Neuronal stem cell (in vitro differentiated cells): ENCODE measurements at regions not wholly inside any gene's neighbourhood (a gene's known extent, or its start where the extent isn't known, plus 50 kb on each side); places are given as distances from the start of the nearest gene placed in this dataset.

Experiments
- DNase-seq: peaks from one replicate; pipeline ENCODE4 v3.0.0-alpha.2; 2013; ENCODE audit warnings: low spot score
- H2AFZ ChIP-seq: one replicate; pipeline ENCODE4 v1.6.1; 2013; ENCODE audit warnings: mild to moderate bottlenecking, low read length, inconsistent platforms
- H2AK5ac ChIP-seq: 2 replicates; pipeline ENCODE4 v1.6.1; 2013; ENCODE audit warnings: low read depth, mild to moderate bottlenecking, inconsistent platforms, low read length, moderate library complexity, mixed read lengths
- H2BK120ac ChIP-seq: 2 replicates; pipeline ENCODE4 v1.6.1; 2013; ENCODE audit warnings: low read depth, mild to moderate bottlenecking, inconsistent platforms, low read length, moderate library complexity, mixed read lengths
- H2BK12ac ChIP-seq: one replicate; pipeline ENCODE4 v1.6.1; 2013; ENCODE audit warnings: low read length, inconsistent platforms
- H2BK15ac ChIP-seq: 2 replicates; pipeline ENCODE4 v1.6.1; 2013; ENCODE audit warnings: mild to moderate bottlenecking, low read length, inconsistent platforms, mixed read lengths
- H2BK5ac ChIP-seq: one replicate; pipeline ENCODE4 v1.6.1; 2013; ENCODE audit warnings: inconsistent platforms, mild to moderate bottlenecking, low read length, moderate library complexity
- H3K14ac ChIP-seq: one replicate; pipeline ENCODE4 v1.6.1; 2013; ENCODE audit warnings: low read length, inconsistent platforms
- H3K18ac ChIP-seq: 2 replicates; pipeline ENCODE4 v1.6.1; 2013; ENCODE audit warnings: low read length, inconsistent platforms
- H3K23ac ChIP-seq: 2 replicates; pipeline ENCODE4 v1.6.1; 2013; ENCODE audit warnings: low read depth, mild to moderate bottlenecking, mixed read lengths, low read length, inconsistent platforms; ENCODE audit not compliant: poor library complexity
- H3K27ac ChIP-seq: replicated peaks from 3 replicates; pipeline ENCODE4 v1.5.1; 2013; ENCODE audit warnings: low read length, inconsistent platforms
- H3K27me3 ChIP-seq, 3 experiments: 2 replicates each; pipeline ENCODE4 v1.6.1; 2013; ENCODE audit warnings: low read length in 3 of 3, mild to moderate bottlenecking in 2 of 3, inconsistent platforms in 1 of 3, low read depth in 1 of 3, mixed read lengths in 1 of 3, moderate library complexity in 1 of 3; ENCODE audit not compliant: control insufficient read depth in 3 of 3, insufficient read depth in 3 of 3
- H3K36me3 ChIP-seq, 2 donors: replicated peaks in 1 of 2; 2 replicates each; pipeline ENCODE4 v1.6.1; 2013; ENCODE audit warnings: low read length in 2 of 2; ENCODE audit not compliant: control insufficient read depth in 2 of 2, insufficient read depth in 2 of 2
- H3K4ac ChIP-seq: 2 replicates; pipeline ENCODE4 v1.6.1; 2013; ENCODE audit warnings: inconsistent platforms, mild to moderate bottlenecking, low read length, moderate library complexity
- H3K4me1 ChIP-seq, 2 donors: 1 replicate in 1 of 2; 2 replicates in 1 of 2; pipeline ENCODE4 v1.6.1; 2013; ENCODE audit warnings: low read length in 2 of 2, low read depth in 1 of 2; ENCODE audit not compliant: control insufficient read depth in 2 of 2, insufficient read depth in 1 of 2
- H3K4me2 ChIP-seq: one replicate; pipeline ENCODE4 v1.6.1; 2013; ENCODE audit warnings: mild to moderate bottlenecking, low read length, inconsistent platforms; ENCODE audit not compliant: insufficient read depth, poor library complexity, severe bottlenecking
- H3K4me3 ChIP-seq, 2 donors: 2 replicates each; pipeline ENCODE4 v1.5.1; 2013; ENCODE audit warnings: low read length in 2 of 2, mild to moderate bottlenecking in 2 of 2, inconsistent platforms in 1 of 2, moderate library complexity in 1 of 2
- H3K79me1 ChIP-seq: one replicate; pipeline ENCODE4 v1.6.1; 2013; ENCODE audit warnings: low read depth, mild to moderate bottlenecking, inconsistent platforms, low read length, moderate library complexity
- H3K9ac ChIP-seq: one replicate; pipeline ENCODE4 v1.6.1; 2013; ENCODE audit warnings: mild to moderate bottlenecking, low read depth, low read length, inconsistent platforms; ENCODE audit not compliant: poor library complexity
- H3K9me3 ChIP-seq, 2 donors: replicated peaks in 1 of 2; 2 replicates each; pipeline versions ENCODE3 to v1.6.1; 2013; ENCODE audit warnings: low read length in 2 of 2, mild to moderate bottlenecking in 2 of 2, inconsistent platforms in 1 of 2, low read depth in 1 of 2, mixed read lengths in 1 of 2, moderate library complexity in 1 of 2; ENCODE audit not compliant: control insufficient read depth in 2 of 2, insufficient read depth in 1 of 2
- H4K8ac ChIP-seq: one replicate; pipeline ENCODE4 v1.6.1; 2013; ENCODE audit warnings: low read depth, mild to moderate bottlenecking, inconsistent platforms, low read length, moderate library complexity
- H4K91ac ChIP-seq: one replicate; pipeline ENCODE4 v1.6.1; 2013; ENCODE audit warnings: low read length, low read depth, mild to moderate bottlenecking, inconsistent platforms; ENCODE audit not compliant: poor library complexity
- WGBS, 2 donors: extraction: QIAGEN DNeasy Blood & Tissue Kit; methylation state at CpG; one replicate each; pipeline ENCODE4 v1.1.7; 2013; ENCODE audit warnings: missing lambda C conversion rate in 2 of 2, mixed read lengths in 1 of 2; ENCODE audit not compliant: insufficient read length in 2 of 2, insufficient replicate concordance in 1 of 2; ENCODE audit errors: extremely low coverage in 2 of 2; 5-methylcytosine and 5-hydroxymethylcytosine counted together

DNA sequence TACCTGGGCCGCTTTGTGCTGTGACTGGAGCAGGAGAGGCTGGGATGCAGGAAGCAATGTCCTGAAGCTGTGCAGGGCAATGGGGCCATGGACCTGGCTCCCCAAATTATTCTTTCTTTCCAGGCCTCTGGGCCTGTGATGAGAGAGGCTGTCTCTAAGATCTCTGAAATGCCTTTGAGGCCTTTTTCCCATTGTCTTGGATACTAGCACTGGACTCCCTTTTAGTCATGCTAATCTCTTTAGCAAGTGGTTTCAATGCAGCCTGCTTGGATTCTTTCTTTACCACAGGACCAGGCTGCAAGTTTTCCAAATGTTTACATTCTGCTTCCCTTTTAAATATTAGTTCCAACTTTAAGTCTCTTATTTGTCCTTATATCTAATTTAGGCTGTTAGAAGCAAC is 64.8 kb upstream of the SGO1 start:
- Histone ChIP-seq H3K4me3 (peak overlapping the region in 1 of 2 donors; percentile 38), H3K36me3 (no peaks in the 10 kb centered on the region), H3K23ac (no peak overlapping the region), H3K4me1 (peaks cover 0 to 1% of the 10 kb centered on the region in 2 donors), H4K91ac (no peak overlapping the region), H3K4ac (no peak overlapping the region), H2AK5ac (no peak overlapping the region), H3K4me2 (no peak overlapping the region), H4K8ac (no peak overlapping the region), H2BK5ac (no peak overlapping the region), H3K27me3 (no peaks in the 10 kb centered on the region), H3K14ac (no peak overlapping the region), H3K9ac (no peak overlapping the region), H2BK120ac (no peak overlapping the region), H3K79me1 (no peaks in the 10 kb centered on the region), H3K27ac (no peak overlapping the region), H2BK15ac (no peak overlapping the region), H3K9me3 (no peaks in the 10 kb centered on the region), H2AFZ (no peak overlapping the region), H2BK12ac (no peak overlapping the region), H3K18ac (no peak overlapping the region)
- WGBS, 2 donors: no CpG with 5 or more reads among the region's 1 CpG
- DNase-seq: no peak

DNA sequence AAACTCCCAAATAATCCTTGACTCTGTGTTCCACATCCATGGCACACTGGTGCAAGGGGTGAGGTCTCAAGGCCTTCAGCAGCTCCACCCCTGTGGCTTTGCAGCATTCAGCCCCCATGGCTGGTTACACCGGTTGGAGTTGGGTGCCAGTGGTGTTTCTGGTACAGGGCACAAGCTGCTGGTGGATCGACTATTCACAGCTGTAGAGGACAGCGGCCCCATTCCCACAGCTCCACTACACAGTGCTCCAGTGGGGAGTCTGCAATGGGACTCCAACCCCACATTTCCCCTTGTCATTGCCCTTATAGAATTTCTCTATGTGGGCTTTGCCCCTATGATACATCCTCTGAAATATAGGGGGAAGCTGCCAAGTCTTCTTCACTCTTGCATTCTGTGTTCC is 64.3 kb upstream of the SGO1 start:
- no peak overlapping the region for H3K4me2 ChIP-seq
- no peak overlapping the region for H3K4me3 ChIP-seq
- DNase-seq: no peak
- H3K9ac ChIP-seq: no peak overlapping the region
- H3K27me3 ChIP-seq: no peaks in the 10 kb centered on the region
- no peak overlapping the region for H2AFZ ChIP-seq
- H2BK12ac ChIP-seq: no peak overlapping the region
- H3K79me1 ChIP-seq: no peaks in the 10 kb centered on the region
- H3K27ac ChIP-seq: no peak overlapping the region
- H3K4me1 ChIP-seq: peaks cover 0 to 1% of the 10 kb centered on the region in 2 donors
- H2BK120ac ChIP-seq: no peak overlapping the region
- peak overlapping the region; percentile 39 for H3K23ac ChIP-seq
- H3K18ac ChIP-seq: peak overlapping the region; percentile 60
- H4K91ac ChIP-seq: no peak overlapping the region
- H3K36me3 ChIP-seq: no peaks in the 10 kb centered on the region
- H4K8ac ChIP-seq: no peak overlapping the region
- peak overlapping the region; percentile 31 for H3K14ac ChIP-seq
- no peak overlapping the region for H2BK5ac ChIP-seq
- WGBS, 2 donors: no CpG with 5 or more reads among the region's 3 CpGs
- no peak overlapping the region for H3K4ac ChIP-seq
- no peak overlapping the region for H2AK5ac ChIP-seq
- peak overlapping the region; percentile 63 for H2BK15ac ChIP-seq
- H3K9me3 ChIP-seq: no peaks in the 10 kb centered on the region

DNA sequence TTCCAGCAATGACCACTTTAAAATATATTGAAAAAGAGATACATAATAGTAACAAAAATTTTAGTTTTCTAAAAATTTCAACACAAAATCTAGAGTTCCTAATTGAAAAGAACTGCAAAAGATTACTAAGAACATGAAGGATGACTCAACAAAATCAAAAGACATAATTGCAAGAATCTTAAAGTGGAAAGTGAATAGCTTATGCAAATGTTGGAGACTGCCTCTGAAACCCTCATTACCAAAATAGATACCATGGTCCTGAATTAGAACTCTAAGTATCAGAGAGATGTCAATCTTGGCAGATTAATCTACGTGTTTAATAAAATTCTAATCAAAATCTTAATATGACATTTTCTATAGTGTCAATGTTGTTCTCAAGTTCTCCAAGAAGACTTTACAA is 60.7 kb upstream of the SGO1 start:
- Histone ChIP-seq H3K4me1 (peaks cover 0 to 1% of the 10 kb centered on the region in 2 donors), H3K14ac (no peak overlapping the region), H3K36me3 (no peaks in the 10 kb centered on the region), H3K9ac (no peak overlapping the region), H2BK5ac (no peak overlapping the region), H3K4me3 (no peak overlapping the region), H3K18ac (no peak overlapping the region), H2BK120ac (no peak overlapping the region), H3K4ac (no peak overlapping the region), H3K4me2 (no peak overlapping the region), H4K91ac (no peak overlapping the region), H2BK15ac (no peak overlapping the region), H2BK12ac (no peak overlapping the region), H3K9me3 (no peaks in the 10 kb centered on the region), H4K8ac (no peak overlapping the region), H3K23ac (no peak overlapping the region), H3K79me1 (no peaks in the 10 kb centered on the region), H2AK5ac (no peak overlapping the region), H2AFZ (no peak overlapping the region), H3K27me3 (no peaks in the 10 kb centered on the region), H3K27ac (no peak overlapping the region)
- WGBS, 2 donors: no CpG with 5 or more reads among the region's 1 CpG
- DNase-seq: no peak

DNA sequence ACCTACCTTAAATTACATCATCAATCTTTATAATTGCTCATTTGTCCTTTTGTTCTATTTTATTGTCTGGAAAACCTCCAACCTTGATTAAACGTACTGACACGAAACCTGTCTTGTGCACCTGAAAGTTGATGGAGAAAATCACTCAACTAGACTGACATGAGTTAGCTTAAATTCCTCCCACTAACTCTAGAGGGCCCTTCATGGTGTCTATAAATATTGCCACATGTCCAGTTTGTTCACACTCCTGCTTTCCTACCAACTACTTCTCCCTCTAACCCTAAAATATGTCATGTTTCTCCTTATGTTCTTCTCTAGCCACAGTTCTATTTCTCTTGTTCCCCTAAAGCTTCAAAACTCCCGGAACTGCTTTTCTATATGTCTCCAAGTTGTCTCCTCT is 59.8 kb upstream of the SGO1 start:
- Histone ChIP-seq H3K14ac (no peak overlapping the region), H3K9me3 (no peaks in the 10 kb centered on the region), H4K8ac (no peak overlapping the region), H3K18ac (no peak overlapping the region), H3K79me1 (no peaks in the 10 kb centered on the region), H2BK5ac (no peak overlapping the region), H4K91ac (no peak overlapping the region), H3K9ac (no peak overlapping the region), H3K36me3 (no peaks in the 10 kb centered on the region), H2BK120ac (no peak overlapping the region), H3K4me1 (peaks cover 0 to 1% of the 10 kb centered on the region in 2 donors), H3K27me3 (no peaks in the 10 kb centered on the region), H2AFZ (no peak overlapping the region), H3K4me3 (no peak overlapping the region), H2AK5ac (no peak overlapping the region), H3K27ac (no peak overlapping the region), H3K4me2 (no peak overlapping the region), H2BK12ac (no peak overlapping the region), H3K23ac (no peak overlapping the region), H3K4ac (no peak overlapping the region), H2BK15ac (no peak overlapping the region)
- WGBS, 2 donors: no CpG with 5 or more reads among the region's 3 CpGs
- no peak for DNase-seq
